SK-N-SH (cell line): ENCODE measurements at regions not wholly inside any gene's neighbourhood (a gene's known extent, or its start where the extent isn't known, plus 50 kb on each side); places are given as distances from the start of the nearest gene placed in this dataset.

ENCODE experiments used
- CTCF ChIA-PET: fragments of 300-600, 350-600 bp; formaldehyde crosslinking; extraction: SDS; loops from one replicate; lab custom pipeline; 2021; lab: Yijun Ruan, JAX
- POLR2A ChIA-PET: fragments of 350-600 bp; sonication (Branson Sonifier 250); formaldehyde crosslinking; extraction: SDS; loops from one replicate; lab custom pipeline; 2020; ENCODE audit warnings: antibody characterized with exemption, inconsistent platforms; lab: Yijun Ruan, JAX
- DNase-seq: peaks from one replicate; pipeline ENCODE4 v3.0.0; 2012
- H2AFZ ChIP-seq: fragments of 200-600 bp; sonication (generic); 2 replicates; pipeline ENCODE4 v1.8.1; 2016; ENCODE audit warnings: antibody characterized with exemption, mild to moderate bottlenecking, low read depth
- H3F3A ChIP-seq: fragments of 200-600 bp; sonication (generic); replicated peaks from 2 replicates; pipeline ENCODE3; 2016; ENCODE audit warnings: antibody characterized with exemption, mild to moderate bottlenecking; ENCODE audit not compliant: insufficient read depth
- H3K27ac ChIP-seq, 2 experiments: fragments of 200-500 bp in 1 of 2; fragments of 200-600 bp in 1 of 2; sonication (Bioruptor generic) in 1 of 2; sonication (generic), shearing (Covaris generic) in 1 of 2; 2 replicates each; pipeline versions ENCODE4 v1.5.1 to v1.6.1; 2014 to 2016; ENCODE audit warnings: low read depth in 2 of 2, inconsistent platforms in 1 of 2, low read length in 1 of 2, mild to moderate bottlenecking in 1 of 2, mixed read lengths in 1 of 2
- H3K27me3 ChIP-seq: fragments of 200-600 bp; sonication (generic), shearing (Covaris generic); 2 replicates; pipeline ENCODE4 v1.6.1; 2016; ENCODE audit warnings: mixed run types; ENCODE audit not compliant: insufficient read depth
- H3K36me3 ChIP-seq, 2 experiments: fragments of 200-500 bp in 1 of 2; fragments of 200-600 bp in 1 of 2; sonication (Bioruptor generic) in 1 of 2; sonication (generic) in 1 of 2; replicated peaks in 1 of 2; 2 replicates each; pipeline versions ENCODE3 to v1.5.1; 2014 to 2016; ENCODE audit warnings: low read length in 1 of 2, mild to moderate bottlenecking in 1 of 2; ENCODE audit not compliant: insufficient read depth in 2 of 2, control insufficient read depth in 1 of 2
- H3K4me1 ChIP-seq, 2 experiments: fragments of 200-500 bp in 1 of 2; fragments of 200-600 bp in 1 of 2; sonication (Bioruptor generic) in 1 of 2; sonication (generic), shearing (Covaris generic) in 1 of 2; 2 replicates each; pipeline versions ENCODE4 v1.5.1 to v1.6.1; 2014 to 2016; ENCODE audit warnings: low read depth in 1 of 2, low read length in 1 of 2, mixed run types in 1 of 2; ENCODE audit not compliant: insufficient read depth in 2 of 2, control insufficient read depth in 1 of 2
- H3K4me2 ChIP-seq: fragments of 200-600 bp; sonication (generic), shearing (Covaris generic); 2 replicates; pipeline ENCODE4 v1.6.1; 2017; ENCODE audit warnings: mixed run types
- H3K4me3 ChIP-seq, 2 experiments: fragments of 200-500 bp in 1 of 2; fragments of 200-600 bp in 1 of 2; sonication (Bioruptor generic) in 1 of 2; sonication (generic), shearing (Covaris generic) in 1 of 2; 2 replicates each; pipeline versions ENCODE4 v1.5.1 to v1.8.1; 2014 to 2016; ENCODE audit warnings: low read depth in 2 of 2, inconsistent platforms in 1 of 2, low read length in 1 of 2, mild to moderate bottlenecking in 1 of 2, mixed read lengths in 1 of 2, moderate library complexity in 1 of 2
- H3K79me2 ChIP-seq: fragments of 200-600 bp; sonication (generic); 2 replicates; pipeline ENCODE4 v1.8.1; 2017; ENCODE audit warnings: mild to moderate bottlenecking; ENCODE audit not compliant: insufficient read depth
- H3K9ac ChIP-seq: fragments of 200-600 bp; sonication (generic); 2 replicates; pipeline ENCODE4 v1.6.1; 2017; ENCODE audit warnings: mixed run types
- H3K9me2 ChIP-seq: fragments of 200-600 bp; sonication (generic); 2 replicates; pipeline ENCODE4 v1.6.1; 2017; ENCODE audit warnings: mixed run types
- H3K9me3 ChIP-seq: fragments of 200-600 bp; sonication (generic); 2 replicates; pipeline ENCODE4 v1.6.1; 2017; ENCODE audit warnings: mixed run types, mild to moderate bottlenecking, moderate library complexity
- H4K20me1 ChIP-seq: fragments of 200-600 bp; sonication (generic); 2 replicates; pipeline ENCODE4 v1.6.1; 2017; ENCODE audit warnings: mild to moderate bottlenecking, mixed run types; ENCODE audit not compliant: insufficient read depth
- CHD2 ChIP-seq: fragments of 150-350 bp; IDR thresholded peaks from 2 replicates; pipeline ENCODE4 v1.6.1; 2018; ENCODE audit warnings: low read length; ENCODE audit not compliant: partially characterized antibody
- ELF1 ChIP-seq: IDR thresholded peaks from 2 replicates; pipeline ENCODE4 v1.4.0; 2012
- EP300 ChIP-seq, 2 experiments: IDR thresholded peaks; 2 replicates each; pipeline versions ENCODE4 v1.4.0 to v1.6.1; 2012; ENCODE audit warnings: borderline replicate concordance in 1 of 2, low read depth in 1 of 2, low read length in 1 of 2
- EZH2phosphoT487 ChIP-seq: fragments of 200-600 bp; sonication (generic); IDR thresholded peaks from 2 replicates; pipeline ENCODE4 v1.6.1; 2017; ENCODE audit warnings: low read depth, mixed run types, mild to moderate bottlenecking, antibody characterized with exemption, moderate library complexity, borderline replicate concordance
- FOSL2 ChIP-seq: IDR thresholded peaks from 2 replicates; pipeline ENCODE4 v1.4.0; 2012; ENCODE audit warnings: low read depth, mild to moderate bottlenecking, moderate library complexity, borderline replicate concordance
- GABPA ChIP-seq: IDR thresholded peaks from 2 replicates; pipeline ENCODE4 v1.4.0; 2012; ENCODE audit warnings: low read depth, mild to moderate bottlenecking
- GATA2 ChIP-seq: sonication (generic); formaldehyde crosslinking; IDR thresholded peaks from 2 replicates; pipeline ENCODE4 v1.5.0; 2020; ENCODE audit warnings: mild to moderate bottlenecking, missing genetic modification reagents
- IRF3 ChIP-seq: fragments of 150-350 bp; IDR thresholded peaks from 2 replicates; pipeline ENCODE4 v1.6.1; 2016; ENCODE audit warnings: mild to moderate bottlenecking, low read depth, low read length
- JUND ChIP-seq: IDR thresholded peaks from 2 replicates; pipeline ENCODE4 v1.4.0; 2012
- MAX ChIP-seq: IDR thresholded peaks from 2 replicates; pipeline ENCODE4 v1.4.0; 2012; ENCODE audit warnings: low read depth
- NFIC ChIP-seq: IDR thresholded peaks from 2 replicates; pipeline ENCODE4 v1.4.0; 2012; ENCODE audit warnings: borderline replicate concordance
- NRF1 ChIP-seq: IDR thresholded peaks from 2 replicates; pipeline ENCODE4 v1.6.1; 2012; ENCODE audit warnings: low read depth, mild to moderate bottlenecking, low read length
- REST ChIP-seq: IDR thresholded peaks from 2 replicates; pipeline ENCODE4 v1.6.1; 2012; ENCODE audit warnings: mild to moderate bottlenecking, low read depth, low read length, moderate library complexity
- RFX5 ChIP-seq: IDR thresholded peaks from 2 replicates; pipeline ENCODE4 v1.6.1; 2012; ENCODE audit warnings: mild to moderate bottlenecking, improper control_type of control experiment, low read length
- SIN3A ChIP-seq: IDR thresholded peaks from 2 replicates; pipeline ENCODE4 v1.6.1; 2012; ENCODE audit warnings: low read depth, mild to moderate bottlenecking, low read length, moderate library complexity, borderline replicate concordance
- USF1 ChIP-seq: IDR thresholded peaks from 2 replicates; pipeline ENCODE4 v1.4.0; 2012; ENCODE audit warnings: low read depth, borderline replicate concordance
- USF2 ChIP-seq: fragments of 150-350 bp; IDR thresholded peaks from 2 replicates; pipeline ENCODE4 v1.6.1; 2017; ENCODE audit warnings: antibody characterized with exemption, low read length, low read depth, borderline replicate concordance
- YY1 ChIP-seq: IDR thresholded peaks from 2 replicates; pipeline ENCODE4 v1.4.0; 2012; ENCODE audit warnings: low read depth, mild to moderate bottlenecking
- ZBTB33 ChIP-seq: IDR thresholded peaks from 2 replicates; pipeline ENCODE4 v1.4.0; 2012; ENCODE audit warnings: low read depth, borderline replicate concordance
- WGBS: methylation state at CpG from one replicate; pipeline ENCODE4 v1.1.6; 2017; ENCODE audit warnings: low lambda C conversion rate; 5-methylcytosine and 5-hydroxymethylcytosine counted together

- Histone ChIP-seq H2AFZ (no peak overlapping the region), H3K79me2 (no peaks in the 10 kb centered on the region), H3K27me3 (no peaks in the 10 kb centered on the region), H3K4me2 (no peak overlapping the region), H4K20me1 (no peaks in the 10 kb centered on the region), H3K36me3 (no peaks in the 10 kb centered on the region), H3K4me3 (no peak overlapping the region), H3K4me1 (no peaks in the 10 kb centered on the region), H3K9me2 (no peaks in the 10 kb centered on the region), H3K9ac (no peak overlapping the region), H3K9me3 (no peaks in the 10 kb centered on the region), H3K27ac (no peak overlapping the region), H3F3A (no peaks in the 10 kb centered on the region)
- DNase-seq = no peak
- POLR2A ChIA-PET = no interaction called here
- CTCF ChIA-PET = interaction anchor here (0.6 to 2.1 kb wide), 2 partner anchors 11 to 464 kb away, joined by 3 to 7 read pairs; no protein-coding TSS in a partner anchor
- no peak for TF ChIP-seq SIN3A
- TF ChIP-seq GABPA = no peak
- TF ChIP-seq ELF1 = no peak
- no peak for TF ChIP-seq NFIC
- no peak for TF ChIP-seq JUND
- no peak for TF ChIP-seq REST
- TF ChIP-seq RFX5 = no peak
- no peak for TF ChIP-seq USF1
- TF ChIP-seq YY1 = no peak
- TF ChIP-seq IRF3 = no peak
- no peak for TF ChIP-seq USF2
- no peak for TF ChIP-seq CHD2
- TF ChIP-seq NRF1 = no peak
- TF ChIP-seq FOSL2 = no peak
- TF ChIP-seq EP300 (IDR thresholded peaks at IDR 0.05; ENCODE audit: borderline replicate concordance in 1 of 2, low read depth in 1 of 2, low read length in 1 of 2) = no peak
- no peak for TF ChIP-seq EZH2phosphoT487
- TF ChIP-seq ZBTB33 = no peak
- no peak for TF ChIP-seq GATA2
- TF ChIP-seq MAX = no peak
- 7% methylated on average over 1 of the region's 1 CpG for WGBS
These were observed 191.3 kb upstream of the DMRTA1 start for GRCh38 chr9:22255337-22255736.
